ENCODE measurements at regions not wholly inside any gene's neighbourhood (a gene's known extent, or its start where the extent isn't known, plus 50 kb on each side); places are given as distances from the start of the nearest gene placed in this dataset.

GRCh38 chr18:27447451-27447881 lies 262.4 kb upstream of the CHST9 start:
- DNase-seq: no peak

GRCh38 chr18:27430595-27430994 lies 245.5 kb upstream of the CHST9 start:
- DNase-seq: no peak

GRCh38 chr18:27428716-27429475 lies 243.8 kb upstream of the CHST9 start:
- no peak for DNase-seq

GRCh38 chr18:27428120-27428519 lies 243.0 kb upstream of the CHST9 start:
- no peak for DNase-seq

GRCh38 chr18:27423581-27423980 lies 238.5 kb upstream of the CHST9 start:
- no peak for DNase-seq

- DNase-seq: no peak
These were observed 234.5 kb upstream of the CHST9 start for GRCh38 chr18:27419646-27420045.

GRCh38 chr18:27415495-27415894 lies 230.4 kb upstream of the CHST9 start:
- DNase-seq: no peak

- no peak for DNase-seq
These were observed 229.6 kb upstream of the CHST9 start for GRCh38 chr18:27414682-27415081.

GRCh38 chr18:27413495-27414401 lies 228.6 kb upstream of the CHST9 start:
- no peak for DNase-seq

- no peak for DNase-seq
These were observed 227.4 kb upstream of the CHST9 start for GRCh38 chr18:27412556-27412955.

- no peak for DNase-seq
These were observed 226.8 kb upstream of the CHST9 start for GRCh38 chr18:27411911-27412310.

- DNase-seq: no peak
These were observed 225.9 kb upstream of the CHST9 start for GRCh38 chr18:27411013-27411412.

- peak; percentile 60 for DNase-seq
These were observed 219.7 kb upstream of the CHST9 start for GRCh38 chr18:27404855-27405254.

GRCh38 chr18:27400001-27400400 lies 214.9 kb upstream of the CHST9 start:
- peak; percentile 64 for DNase-seq

GRCh38 chr18:27395752-27396151 lies 210.6 kb upstream of the CHST9 start:
- DNase-seq: no peak

GRCh38 chr18:27394687-27395086 lies 209.6 kb upstream of the CHST9 start:
- no peak for DNase-seq

GRCh38 chr18:27382567-27383216 lies 197.6 kb upstream of the CHST9 start:
- DNase-seq: no peak

GRCh38 chr18:27378431-27379095 lies 193.5 kb upstream of the CHST9 start:
- DNase-seq: peak; percentile 72

- DNase-seq: no peak
These were observed 192.1 kb upstream of the CHST9 start for GRCh38 chr18:27377251-27377650.

- no peak for DNase-seq
These were observed 187.3 kb upstream of the CHST9 start for GRCh38 chr18:27372386-27372785.

- DNase-seq: no peak
These were observed 181.6 kb upstream of the CHST9 start for GRCh38 chr18:27366665-27367064.

GRCh38 chr18:27366151-27366550 lies 181.0 kb upstream of the CHST9 start:
- DNase-seq: no peak

- DNase-seq: no peak
These were observed 178.8 kb upstream of the CHST9 start for GRCh38 chr18:27363872-27364271.
